ENCODE measurements at regions not wholly inside any gene's neighbourhood (a gene's known extent, or its start where the extent isn't known, plus 50 kb on each side); places are given as distances from the start of the nearest gene placed in this dataset.

- Histone ChIP-seq H3K4me3 (ENCODE audit: low read depth, low read length) (no peak overlapping the region), H3K27ac (ENCODE audit: extremely low read depth, low read depth, low read length) (no peak overlapping the region), H3K36me3 (ENCODE audit: control insufficient read depth in 2 of 2, insufficient read depth in 1 of 2, low read length in 2 of 2) (no peaks in the 10 kb centered on the region), H3K4me1 (ENCODE audit: control insufficient read depth, insufficient read depth, low read length) (no peaks in the 10 kb centered on the region), H3K9me3 (ENCODE audit: control insufficient read depth, insufficient read depth, low read depth, low read length) (no peaks in the 10 kb centered on the region)
- ChIA-PET CTCF (no interaction called here), POLR2A (no interaction called here)
- TF ChIP-seq ZNF394 (tag by site-specific recombination; IDR thresholded peaks at IDR 0.05; ENCODE audit: borderline replicate concordance) (no peak), ATF2 (tag by site-specific recombination; IDR thresholded peaks at IDR 0.05; ENCODE audit: low read depth) (no peak), ZNF843 (tag by site-specific recombination; IDR thresholded peaks at IDR 0.05) (no peak), ZNF692 (tag by site-specific recombination; IDR thresholded peaks at IDR 0.05) (no peak)
Measured at GRCh38 chr18:45139478-45139877, 458.8 kb downstream of the SETBP1 start.

GRCh38 chr18:45142868-45143267 is 462.2 kb downstream of the SETBP1 start:
- H3K36me3 ChIP-seq (ENCODE audit: control insufficient read depth in 2 of 2, insufficient read depth in 1 of 2, low read length in 2 of 2): no peaks in the 10 kb centered on the region
- ChIA-PET CTCF (interaction anchor here (0.6 to 1.1 kb wide), 2 partner anchors 132 to 1548 kb away, joined by 3 read pairs; no protein-coding TSS in a partner anchor), POLR2A (no interaction called here)
- H3K9me3 ChIP-seq (ENCODE audit: control insufficient read depth, insufficient read depth, low read depth, low read length): no peaks in the 10 kb centered on the region
- no peak overlapping the region for H3K27ac ChIP-seq (ENCODE audit: extremely low read depth, low read depth, low read length)
- H3K4me3 ChIP-seq (ENCODE audit: low read depth, low read length): no peak overlapping the region
- no peaks in the 10 kb centered on the region for H3K4me1 ChIP-seq (ENCODE audit: control insufficient read depth, insufficient read depth, low read length)
- no peak for TF ChIP-seq ZNF645 (tag by site-specific recombination; IDR thresholded peaks at IDR 0.05)
- TF ChIP-seq HOXD13 (CRISPR knock-in tag; IDR thresholded peaks at IDR 0.05; ENCODE audit: borderline replicate concordance): no peak
- TF ChIP-seq ZNF140 (tag by site-specific recombination; IDR thresholded peaks at IDR 0.05): no peak
- TF ChIP-seq ZNF776 (tag by site-specific recombination; IDR thresholded peaks at IDR 0.05; ENCODE audit: borderline replicate concordance): no peak
- no peak for TF ChIP-seq REST (tag by site-specific recombination; IDR thresholded peaks at IDR 0.05)
- no peak for TF ChIP-seq KLF17 (tag by site-specific recombination; IDR thresholded peaks at IDR 0.05)
- no peak for TF ChIP-seq ZNF548 (tag by site-specific recombination; IDR thresholded peaks at IDR 0.05)
- TF ChIP-seq ZNF518A (tag by site-specific recombination; conservative IDR thresholded peaks at IDR 0.05; ENCODE audit: low read depth): no peak
- TF ChIP-seq ZNF18 (tag by site-specific recombination; IDR thresholded peaks at IDR 0.05): no peak
- TF ChIP-seq ZIC2 (tag by site-specific recombination; IDR thresholded peaks at IDR 0.05): no peak
- no peak for TF ChIP-seq ZNF394 (tag by site-specific recombination; IDR thresholded peaks at IDR 0.05; ENCODE audit: borderline replicate concordance)
- TF ChIP-seq ZNF148 (tag by site-specific recombination; IDR thresholded peaks at IDR 0.05; ENCODE audit: borderline replicate concordance): no peak

Measured in HEK293 (cell line).